IPS DF 4.7 (cell line): ENCODE measurements at regions not wholly inside any gene's neighbourhood (a gene's known extent, or its start where the extent isn't known, plus 50 kb on each side); places are given as distances from the start of the nearest gene placed in this dataset.

Source experiments
- DNase-seq: peaks from one replicate; pipeline ENCODE4 v3.0.0-alpha.2; 2013; ENCODE audit warnings: low spot score; ENCODE audit errors: extremely low read depth

GRCh38 chr3:72310419-72311380 is 525.8 kb upstream of the PROK2 start:
- DNase-seq = no peak

GRCh38 chr3:72309661-72310418 is 524.9 kb upstream of the PROK2 start:
- DNase-seq = no peak

- no peak for DNase-seq
Measured at GRCh38 chr3:72308641-72309040, 523.7 kb upstream of the PROK2 start.

GRCh38 chr3:72307438-72308115 is 522.6 kb upstream of the PROK2 start:
- no peak for DNase-seq

GRCh38 chr3:72306800-72307341 is 521.9 kb upstream of the PROK2 start:
- DNase-seq = no peak

GRCh38 chr3:72303926-72304325 is 519.0 kb upstream of the PROK2 start:
- no peak for DNase-seq

GRCh38 chr3:72301779-72302178 is 516.8 kb upstream of the PROK2 start:
- no peak for DNase-seq

GRCh38 chr3:72300621-72301020 is 515.7 kb upstream of the PROK2 start:
- DNase-seq = no peak

- DNase-seq = no peak
Measured at GRCh38 chr3:72299823-72300222, 514.9 kb upstream of the PROK2 start.

- no peak for DNase-seq
Measured at GRCh38 chr3:72299321-72299802, 514.4 kb upstream of the PROK2 start.

- no peak for DNase-seq
Measured at GRCh38 chr3:72298201-72299152, 513.5 kb upstream of the PROK2 start.

GRCh38 chr3:72297481-72297880 is 512.5 kb upstream of the PROK2 start:
- DNase-seq = no peak

GRCh38 chr3:72296477-72297111 is 511.6 kb upstream of the PROK2 start:
- no peak for DNase-seq

- DNase-seq = no peak
Measured at GRCh38 chr3:72295962-72296450, 511.1 kb upstream of the PROK2 start.

- DNase-seq = no peak
Measured at GRCh38 chr3:72295276-72295961, 510.5 kb upstream of the PROK2 start.

GRCh38 chr3:72290859-72291638 is 506.1 kb upstream of the PROK2 start:
- DNase-seq = no peak

GRCh38 chr3:72289692-72290071 is 504.7 kb upstream of the PROK2 start:
- no peak for DNase-seq

GRCh38 chr3:72288955-72289691 is 504.2 kb upstream of the PROK2 start:
- no peak for DNase-seq
